NCI-H1417 (cell line): ENCODE measurements at regions not wholly inside any gene's neighbourhood (a gene's known extent, or its start where the extent isn't known, plus 50 kb on each side); places are given as distances from the start of the nearest gene placed in this dataset.
A peak's percentile ranks its signal among the peaks of the same experiment; 100 is the strongest.
"Not testable (repeated sequence)": the region's sequence is repeated elsewhere in the genome, so short reads cannot be mapped to it uniquely, and the experiment has no call there.

Experiments used
- DNase-seq, 3 experiments: peaks; one replicate each; lab custom pipeline; 2025; lab: John Stamatoyannopoulos, UW

DNA sequence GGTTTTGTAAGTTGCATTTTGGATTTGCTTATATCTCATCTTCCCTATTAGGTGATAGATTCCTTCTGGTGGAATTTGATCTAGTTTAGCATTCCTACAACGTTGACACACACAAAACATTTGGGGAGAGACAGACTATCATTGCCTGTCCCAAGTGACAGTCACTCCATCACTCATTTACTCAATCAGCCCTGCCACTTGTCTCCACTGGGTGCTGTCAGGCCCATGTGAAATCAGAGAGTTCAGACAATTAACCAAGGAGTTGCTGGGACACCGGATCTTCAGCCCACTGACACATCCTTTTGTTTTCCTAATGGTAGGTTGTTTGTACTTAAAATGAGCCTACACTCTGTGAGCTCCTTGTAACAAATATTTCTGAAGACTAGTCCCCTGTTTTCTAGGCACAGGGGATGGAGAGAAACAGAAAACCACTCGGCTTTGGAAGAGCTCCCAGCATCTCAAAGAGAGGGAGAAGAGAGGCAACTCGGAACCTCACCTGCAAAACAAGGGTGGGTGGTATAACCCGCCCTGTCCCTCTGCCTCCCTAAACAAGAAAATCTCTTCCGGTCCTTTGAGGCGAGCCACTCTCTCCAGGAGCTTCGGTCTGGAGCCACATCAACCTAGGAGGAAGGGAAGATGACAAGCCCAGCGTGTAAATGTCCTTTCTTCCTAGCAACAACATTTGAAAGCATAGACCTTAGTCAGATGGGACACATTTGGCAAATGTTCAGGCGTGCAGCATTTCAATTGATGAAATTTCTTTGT is 440.9 kb upstream of the KLF12 start:
- peak in 2 of 3 experiments; percentile 63 to 73 for DNase-seq

DNA sequence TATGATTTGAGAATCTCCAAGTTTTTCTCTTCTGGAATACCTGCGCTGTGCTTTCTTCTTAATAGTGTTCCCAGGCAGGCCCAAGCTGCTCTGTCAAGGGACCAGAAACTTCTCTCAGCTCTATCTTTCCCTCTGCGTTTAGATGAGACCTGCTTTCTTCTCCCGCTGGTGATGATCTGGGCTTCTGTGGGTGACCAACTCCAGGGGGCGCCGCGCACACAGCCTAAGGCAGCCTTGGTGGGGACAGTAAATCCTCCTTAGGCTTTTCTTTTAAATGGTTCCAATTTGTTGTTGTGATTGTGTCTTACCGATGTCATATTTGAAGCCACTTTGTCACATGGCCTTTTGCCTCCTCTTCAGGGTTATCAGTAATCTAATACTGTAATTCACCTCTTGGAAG is 439.4 kb upstream of the KLF12 start:
- DNase-seq: peak in 2 of 3 experiments; percentile 18 to 21

DNA sequence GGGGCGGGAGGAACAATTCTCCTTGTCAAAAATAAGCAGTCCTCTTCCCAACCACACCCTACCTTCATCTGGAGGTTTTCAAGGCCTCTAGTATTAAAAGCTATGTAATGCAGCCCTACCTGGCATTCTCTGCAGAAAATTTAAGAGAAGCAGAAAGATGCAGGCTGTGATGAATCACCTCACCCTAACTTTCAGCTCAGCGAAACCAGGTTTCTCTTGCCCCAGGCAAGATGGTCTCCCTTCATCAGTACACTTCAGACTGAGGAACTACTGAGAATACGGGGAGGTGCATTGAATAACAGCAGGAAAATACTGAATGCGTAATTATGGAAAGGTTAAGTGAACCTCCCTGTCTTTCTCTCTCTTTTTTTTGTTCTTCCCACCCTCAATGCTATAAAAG is 437.6 kb upstream of the KLF12 start:
- no peak for DNase-seq

DNA sequence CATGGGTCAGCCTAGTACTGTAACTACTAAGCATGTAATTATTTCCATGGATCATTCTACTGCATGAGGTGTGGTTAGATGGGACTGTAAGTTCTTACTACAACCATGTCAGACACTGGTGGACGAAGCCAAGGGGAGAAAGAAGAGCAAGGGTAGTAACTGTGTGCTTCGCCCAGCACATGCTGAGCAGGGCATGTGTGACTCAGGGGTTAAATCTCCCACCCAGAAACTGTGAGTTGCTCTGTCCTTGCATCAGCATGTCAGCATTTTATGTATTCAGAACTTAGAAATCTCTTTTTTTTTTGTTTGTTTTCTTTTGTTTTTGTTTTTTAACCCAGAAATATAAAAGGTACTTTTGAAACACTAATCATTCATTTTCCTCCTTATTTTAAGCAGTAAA is 436.6 kb upstream of the KLF12 start:
- DNase-seq: no peak

DNA sequence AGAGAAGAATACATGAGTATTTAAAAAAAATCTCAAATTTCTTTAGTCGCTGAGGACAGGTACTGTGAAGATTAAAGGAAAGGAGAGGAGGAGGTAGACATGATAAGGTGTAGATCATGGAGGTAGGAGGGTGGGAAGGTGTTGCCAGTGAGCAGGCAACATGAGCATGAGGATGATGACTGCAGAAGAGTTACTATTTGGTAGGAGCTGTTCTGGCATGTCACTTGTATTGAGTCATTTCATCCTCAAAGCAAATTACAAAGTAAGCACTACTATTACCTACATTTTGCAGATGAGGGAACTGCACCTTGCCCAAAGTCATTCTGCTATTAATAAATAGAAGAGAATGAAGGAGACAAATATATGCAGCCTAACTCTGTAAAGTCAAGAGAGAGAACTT is 435.8 kb upstream of the KLF12 start:
- no peak for DNase-seq

DNA sequence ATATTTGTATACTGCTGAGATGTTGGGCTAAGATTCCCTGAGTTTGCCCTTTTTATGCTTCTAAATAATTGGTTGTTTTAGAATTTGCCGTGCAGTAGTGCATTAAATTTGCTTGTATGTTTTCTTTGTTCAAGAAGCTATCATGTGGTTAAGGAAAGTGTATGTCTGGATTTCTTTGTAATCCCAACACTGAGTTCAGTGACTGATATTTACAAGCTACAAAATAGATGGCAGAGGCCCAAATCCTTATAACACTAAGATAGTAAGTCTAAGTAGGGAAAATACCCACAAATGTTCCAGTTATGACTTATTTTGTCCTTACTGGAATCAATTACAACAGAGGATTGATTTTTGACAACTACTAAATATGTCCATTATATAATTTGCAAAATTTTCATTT is 435.0 kb upstream of the KLF12 start:
- DNase-seq: no peak

DNA sequence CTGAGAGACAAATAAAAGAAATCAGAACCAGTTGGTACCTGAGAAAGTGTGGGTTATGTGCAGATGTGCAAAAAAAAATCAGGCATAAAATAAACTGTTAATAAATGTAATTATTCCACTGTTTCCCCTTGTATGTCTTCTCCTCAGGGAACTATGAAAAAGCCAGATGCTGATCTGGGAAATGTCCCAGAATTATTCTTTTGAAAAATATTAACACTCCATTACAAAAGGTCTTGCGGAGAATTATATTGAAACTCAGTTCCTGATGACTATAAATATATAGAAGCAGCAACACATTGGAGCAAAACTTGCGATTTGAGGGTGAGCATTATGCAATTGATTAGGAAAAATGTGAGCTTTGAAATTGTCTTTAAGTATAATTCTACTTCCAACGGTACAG is 433.3 kb upstream of the KLF12 start:
- DNase-seq: no peak

DNA sequence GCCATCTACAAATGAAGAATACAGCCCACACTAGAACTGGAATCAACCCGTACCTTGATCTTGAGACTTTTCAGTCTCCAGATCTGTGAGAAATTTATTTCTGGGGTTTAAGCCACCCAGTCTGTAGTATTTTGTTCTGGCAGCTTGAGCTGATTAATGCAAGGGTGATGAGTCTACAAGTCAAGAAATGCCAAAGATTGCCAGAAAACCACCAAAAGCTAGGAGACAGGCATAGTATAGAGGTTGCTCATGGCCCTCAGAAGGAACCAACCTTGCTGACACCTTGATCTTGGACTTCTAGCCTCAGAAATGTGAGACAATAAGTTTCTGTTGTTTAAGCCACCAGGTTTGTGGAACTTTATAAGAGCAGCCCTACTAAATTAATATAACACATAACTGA is 428.2 kb upstream of the KLF12 start:
- DNase-seq: no peak

DNA sequence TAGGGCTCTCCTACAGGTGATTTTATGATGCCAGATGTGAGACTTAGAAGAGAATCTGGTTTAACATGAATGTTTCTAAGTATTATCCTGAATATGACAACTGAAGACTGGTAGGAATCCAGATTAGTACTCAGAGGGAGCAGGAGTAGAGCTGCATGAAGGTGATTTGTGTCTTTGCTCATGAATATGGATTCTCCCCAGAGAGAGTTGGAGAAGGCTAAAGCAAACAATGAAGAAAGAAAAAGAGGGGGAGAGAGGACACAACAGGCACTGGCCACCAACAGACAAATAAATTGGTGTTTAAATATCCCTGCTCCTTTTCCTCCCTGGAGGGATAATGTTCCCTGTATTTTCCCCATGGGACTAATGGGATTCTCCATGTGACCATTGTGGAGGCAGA is 427.0 kb upstream of the KLF12 start:
- peak in 1 of 3 experiments; percentile 28 for DNase-seq

DNA sequence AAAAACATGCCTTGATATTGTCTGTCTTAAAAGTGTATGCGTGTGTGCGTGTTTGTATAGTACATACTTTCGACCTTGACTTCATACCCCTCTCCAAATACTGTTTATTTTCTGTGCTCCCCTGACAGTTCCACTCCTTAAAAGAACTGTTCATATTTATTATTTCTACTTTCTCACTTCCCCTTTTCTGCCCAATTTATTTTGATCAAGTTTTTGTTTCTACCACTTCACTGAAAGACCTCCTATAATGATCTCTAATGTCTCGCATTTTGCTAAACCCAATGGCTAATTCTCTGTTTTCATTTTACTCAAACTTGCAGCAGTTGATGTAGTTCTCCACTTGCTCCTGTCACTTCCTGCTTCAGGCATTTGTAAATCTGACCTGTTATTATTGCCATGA is 426.1 kb upstream of the KLF12 start:
- DNase-seq: no peak

DNA sequence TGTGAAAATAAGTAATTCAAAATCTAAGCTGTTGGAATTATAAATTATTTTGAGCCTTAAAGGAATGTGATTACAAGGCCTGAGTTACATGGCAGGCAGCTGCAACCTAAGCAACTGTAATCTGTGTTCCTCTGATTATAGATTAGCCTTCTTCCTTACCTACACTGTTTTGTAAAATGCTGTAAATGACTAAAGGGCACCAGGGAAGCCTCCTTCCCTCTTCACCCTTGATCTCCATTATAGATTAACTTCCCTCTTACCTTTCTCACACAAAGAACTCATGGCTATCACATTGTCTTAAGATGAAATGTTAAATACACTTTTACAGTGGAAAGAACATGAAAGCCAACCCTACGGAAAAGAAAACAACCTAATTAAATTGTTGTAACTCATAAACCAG is 423.7 kb upstream of the KLF12 start:
- no peak for DNase-seq

DNA sequence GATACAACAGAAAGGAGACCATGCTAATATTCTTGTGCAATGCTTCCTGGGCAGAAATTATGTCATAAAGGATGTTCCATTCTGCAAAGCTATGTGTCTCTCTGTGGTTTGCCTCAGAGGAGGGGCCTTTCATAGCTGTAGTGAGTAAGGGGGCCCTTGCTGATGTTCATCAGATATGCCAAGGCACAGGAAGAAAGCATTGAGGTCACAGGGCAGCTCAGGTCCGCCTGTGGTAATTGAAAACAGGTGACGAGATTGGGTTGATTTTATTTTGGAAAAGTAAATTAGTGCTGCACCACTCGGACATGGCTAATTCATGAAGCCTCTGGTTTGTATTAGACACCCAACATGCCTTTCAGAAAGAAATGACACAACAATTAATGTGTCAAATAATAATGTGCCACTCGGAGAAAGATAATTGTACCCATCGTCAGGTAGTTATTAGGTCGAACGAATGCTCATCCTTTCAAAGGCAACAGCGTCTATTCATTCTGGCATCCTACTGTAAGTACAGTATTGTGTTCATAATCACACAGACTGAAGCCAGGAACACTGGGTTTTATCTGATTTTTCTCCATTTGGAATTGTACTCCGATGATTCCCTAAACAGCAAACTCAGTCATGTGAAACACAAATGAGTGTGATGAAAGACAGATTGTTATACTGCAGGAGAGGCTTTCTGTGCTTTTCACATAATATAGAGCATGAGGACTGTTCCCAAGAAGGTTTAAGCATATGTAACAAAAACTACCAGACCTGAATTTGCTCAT is 421.6 kb upstream of the KLF12 start:
- peak in 2 of 3 experiments; percentile 35 to 73 for DNase-seq

DNA sequence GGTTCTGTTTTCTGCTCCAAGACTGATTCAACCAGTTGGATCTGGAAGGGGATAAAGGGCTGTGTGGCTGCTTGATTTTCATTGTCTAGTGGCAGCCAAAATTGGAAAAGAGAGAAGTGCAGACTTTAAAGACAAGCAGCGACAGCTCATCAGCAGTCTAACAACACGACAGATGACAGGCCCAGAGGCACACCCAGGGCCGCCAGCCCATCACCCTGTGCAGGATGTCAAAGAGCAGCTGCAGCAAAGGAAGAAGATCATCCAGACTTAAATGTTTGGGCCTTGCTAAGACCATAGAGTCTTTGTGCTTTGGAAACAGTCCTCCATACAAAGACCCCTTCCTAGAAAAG is 421.0 kb upstream of the KLF12 start:
- DNase-seq: no peak

DNA sequence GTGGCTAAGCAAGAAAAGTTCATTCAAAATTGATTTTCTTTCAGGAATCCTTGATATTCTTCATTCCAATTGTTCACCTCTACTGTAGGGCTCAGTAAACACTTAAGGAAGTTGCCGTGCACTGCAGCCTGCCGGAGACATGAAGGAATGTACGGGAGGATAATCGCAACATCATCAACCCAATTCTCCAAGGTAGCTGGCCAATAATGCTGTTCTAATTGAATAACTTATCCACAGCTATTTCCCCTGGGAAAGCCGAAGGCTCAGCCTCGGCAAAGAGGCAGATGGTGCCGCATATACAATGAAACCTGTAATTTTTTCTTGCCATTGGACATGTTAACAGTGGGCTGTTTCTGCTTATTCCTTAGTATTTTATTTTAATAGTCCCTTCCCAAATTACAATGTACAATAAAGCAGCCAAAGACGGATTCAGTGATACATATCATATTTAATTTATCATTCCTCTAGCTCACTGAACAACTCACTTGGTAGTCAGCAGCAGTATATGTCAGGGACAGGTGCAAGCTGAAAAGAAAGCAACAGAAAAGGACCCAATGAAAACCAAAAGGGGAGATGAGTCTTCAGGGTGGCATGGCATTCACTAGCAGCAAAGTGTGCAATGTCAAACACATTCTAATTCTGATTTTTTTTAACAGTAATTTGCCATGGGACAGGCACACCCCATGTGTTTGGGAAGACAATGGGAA is 420.5 kb upstream of the KLF12 start:
- no peak for DNase-seq

DNA sequence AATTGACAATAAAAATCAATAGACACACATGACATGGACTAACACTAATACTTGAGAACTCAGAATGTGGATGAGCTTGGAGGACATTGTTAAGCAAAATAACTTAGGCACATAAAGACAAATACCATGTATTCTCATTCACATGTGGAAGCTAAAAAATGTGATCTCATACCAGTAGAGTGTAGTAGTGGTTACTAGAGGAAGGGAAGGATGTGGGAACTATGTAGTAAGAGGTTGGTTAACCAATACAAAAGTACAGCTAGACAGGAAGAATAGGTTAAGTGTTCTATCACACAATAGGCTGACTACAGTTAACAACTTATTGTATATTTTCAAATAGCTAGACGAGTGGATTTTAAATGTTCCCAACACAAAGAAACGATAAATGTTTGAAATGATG is 415.8 kb upstream of the KLF12 start:
- DNase-seq: no peak

DNA sequence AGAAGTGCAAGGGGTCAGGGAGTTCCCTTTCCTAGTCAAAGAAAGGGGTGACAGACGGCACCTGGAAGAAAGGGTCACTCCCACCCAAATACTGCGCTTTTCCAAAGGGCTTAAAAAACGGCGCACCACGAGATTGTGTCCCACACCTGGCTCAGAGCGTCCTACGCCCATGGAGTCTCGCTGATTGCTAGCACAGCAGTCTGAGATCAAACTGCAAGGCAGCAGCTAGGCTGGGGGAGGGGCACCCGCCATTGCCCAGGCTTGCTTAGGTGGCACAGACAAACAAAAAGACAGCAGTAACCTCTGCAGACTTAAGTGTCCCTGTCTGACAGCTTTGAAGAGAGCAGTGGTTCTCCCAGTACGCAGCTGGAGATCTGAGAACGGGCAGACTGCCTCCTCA is 402.4 kb upstream of the KLF12 start:
- DNase-seq: not testable (repeated sequence)

DNA sequence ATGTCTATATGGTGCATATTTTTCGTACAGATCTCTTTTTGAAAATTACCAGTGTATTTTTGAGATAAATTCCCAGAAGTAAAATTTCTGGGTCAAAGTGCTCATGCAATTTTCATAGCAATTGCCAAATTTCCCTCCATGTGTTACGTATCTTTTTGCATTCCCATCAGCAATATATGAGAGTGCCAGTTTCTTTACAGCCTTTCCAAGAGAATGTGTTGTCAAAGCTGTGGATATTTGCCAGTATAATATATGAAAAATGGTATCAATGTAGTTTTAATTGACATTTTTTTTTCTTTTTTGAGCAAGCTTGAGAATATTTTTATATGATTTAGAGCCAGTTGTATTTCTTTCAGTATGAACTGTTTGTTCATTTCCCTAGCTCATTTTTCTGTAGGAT is 399.0 kb upstream of the KLF12 start:
- DNase-seq: no peak

DNA sequence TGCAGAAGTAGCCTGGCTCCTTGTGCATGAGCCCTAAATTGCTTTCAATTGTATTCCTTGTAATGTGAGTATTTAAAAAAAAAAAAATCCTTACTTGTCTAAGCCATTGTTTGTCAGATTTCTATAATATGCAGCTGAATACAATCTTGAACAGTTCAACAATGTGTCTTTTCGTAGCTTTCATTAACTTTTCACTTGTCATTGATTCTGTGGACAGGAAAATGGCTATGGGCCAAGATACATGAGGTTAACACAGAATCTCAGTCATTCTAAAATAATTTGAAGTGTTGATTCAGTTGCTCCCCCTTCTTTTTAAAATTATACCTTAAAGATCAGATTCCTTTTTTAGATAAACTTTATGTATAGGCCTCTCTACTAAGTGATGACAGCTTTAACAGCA is 395.8 kb upstream of the KLF12 start:
- DNase-seq: no peak

DNA sequence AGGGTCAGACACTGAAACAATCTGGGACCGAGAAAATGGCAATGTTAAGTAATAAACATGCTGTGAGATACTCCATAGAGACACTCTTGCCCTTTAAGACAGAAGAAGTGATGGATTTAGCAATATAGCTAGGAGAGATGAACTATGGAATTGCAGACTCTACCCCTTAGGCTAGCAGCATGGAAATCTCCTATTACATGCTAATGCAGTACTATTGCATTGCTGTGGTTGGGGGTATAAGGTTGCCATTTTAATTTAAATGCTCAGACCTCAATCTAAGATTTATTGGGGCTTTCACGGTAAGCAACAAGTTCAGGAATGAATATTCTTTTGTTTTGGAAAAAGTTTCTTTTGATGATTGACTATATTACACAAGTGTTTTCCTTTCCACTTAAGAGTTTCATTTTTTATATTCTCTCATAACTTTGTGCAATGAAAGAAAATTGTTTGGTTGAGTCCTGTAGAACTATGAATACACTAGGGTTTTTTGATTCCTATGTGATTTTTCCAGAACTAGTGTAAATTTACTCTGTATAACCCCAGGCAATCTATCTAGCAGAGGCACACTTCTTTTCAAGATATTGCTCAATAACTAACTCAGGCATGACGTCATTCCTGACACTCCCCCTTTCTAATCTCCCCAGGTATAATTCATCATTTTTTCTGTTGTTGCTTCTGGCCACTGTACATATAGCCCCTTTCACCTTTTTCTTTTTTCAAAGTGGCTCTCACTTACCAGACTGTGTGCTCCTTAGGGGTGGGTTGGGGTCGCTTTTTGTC is 394.7 kb upstream of the KLF12 start:
- DNase-seq: no peak

DNA sequence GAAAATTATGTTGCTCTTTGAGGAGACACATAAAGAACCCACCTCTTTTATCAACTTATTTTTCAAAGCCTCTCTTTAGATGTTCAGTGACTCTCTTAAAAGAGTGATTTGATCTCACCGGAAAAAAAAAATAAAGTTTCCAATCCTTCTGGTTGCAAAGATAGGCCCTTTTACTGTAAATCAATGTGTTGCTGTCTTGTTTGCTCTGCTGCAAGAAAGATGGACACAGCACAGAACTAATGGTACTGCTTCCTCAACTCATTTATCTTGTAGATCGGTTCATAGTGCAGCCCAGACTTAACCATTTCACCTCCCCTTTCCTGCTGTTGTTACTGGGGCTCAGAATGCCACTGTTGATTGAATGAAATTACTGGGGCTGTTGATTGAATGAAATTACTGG is 388.9 kb upstream of the KLF12 start:
- DNase-seq: peak in 1 of 3 experiments; percentile 24

DNA sequence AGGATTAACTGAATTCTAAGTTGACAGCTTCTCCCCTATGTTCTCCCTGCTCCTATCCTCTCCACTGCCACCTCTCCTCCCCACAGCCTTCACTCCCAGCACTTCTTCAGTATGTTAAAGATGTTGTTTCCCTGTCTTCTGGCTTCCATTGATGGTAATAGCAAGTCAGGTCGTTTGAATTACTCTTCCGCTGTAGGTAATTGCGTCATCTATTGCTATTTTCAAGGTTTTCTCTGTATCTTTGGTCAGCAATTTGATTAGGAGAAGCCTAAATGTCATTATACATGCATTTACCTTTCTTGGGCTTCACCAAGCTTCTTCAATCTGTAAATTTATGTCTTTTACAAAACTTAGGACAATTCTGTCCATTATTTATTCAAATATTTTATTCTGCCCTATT is 377.3 kb upstream of the KLF12 start:
- no peak for DNase-seq

DNA sequence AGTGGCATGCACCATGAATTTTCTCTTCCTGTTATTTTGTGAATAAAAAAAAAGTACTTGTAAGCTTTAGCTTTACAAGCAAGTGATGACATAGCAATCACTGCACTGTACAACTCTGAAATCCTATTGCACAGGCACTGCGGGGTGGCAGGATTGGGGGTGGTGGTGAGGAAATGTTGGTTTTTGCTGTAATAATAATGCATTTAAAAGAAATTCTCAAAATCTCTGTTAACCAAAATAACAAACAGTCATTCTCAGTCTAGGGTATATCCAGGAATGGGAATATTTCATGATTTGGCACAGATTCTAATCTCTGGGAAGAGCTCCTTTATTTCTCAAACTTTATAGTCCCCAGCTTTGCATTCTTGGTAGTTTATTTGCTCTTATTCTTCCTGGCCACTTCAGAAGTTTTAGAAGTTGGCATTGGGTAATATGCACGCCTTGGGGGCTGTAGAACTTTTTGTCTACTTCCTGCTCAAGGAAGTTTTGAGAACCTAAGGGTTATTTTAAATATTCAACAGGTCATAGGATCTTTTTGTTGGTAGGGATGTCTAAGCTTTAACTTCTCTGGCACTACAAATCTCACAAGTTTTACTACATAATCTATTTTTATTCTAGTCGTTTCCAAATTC is 353.0 kb upstream of the KLF12 start:
- no peak for DNase-seq
